NCI-H1092 treated with DMSO at 0.1 percent for 48 hours (cell line): ENCODE measurements at regions not wholly inside any gene's neighbourhood (a gene's known extent, or its start where the extent isn't known, plus 50 kb on each side); places are given as distances from the start of the nearest gene placed in this dataset.

Source experiments
- DNase-seq: peaks from one replicate; lab custom pipeline; 2025; lab: John Stamatoyannopoulos, UW

DNA sequence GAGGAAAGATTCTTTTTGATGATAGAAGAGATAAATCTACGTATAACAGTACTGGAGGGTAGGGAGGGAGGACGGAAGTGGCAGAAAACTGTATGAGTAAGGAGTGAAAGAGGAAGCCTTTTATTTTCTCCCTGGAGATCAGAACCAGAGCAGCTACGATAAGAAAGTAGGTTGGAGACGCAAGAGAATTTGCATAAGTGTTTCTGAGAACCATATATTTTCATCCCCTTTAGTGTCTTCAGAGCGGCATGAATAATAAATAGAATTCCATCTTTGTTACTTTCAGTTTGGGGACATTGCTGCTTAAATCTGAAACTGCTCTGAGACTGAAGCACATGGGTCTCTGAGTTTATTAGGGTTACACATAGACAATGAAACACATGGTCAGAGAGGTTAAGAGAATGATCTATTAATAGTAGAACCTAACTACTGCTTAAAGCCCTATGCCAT lies 230.2 kb upstream of the TNP1 start:
- no peak for DNase-seq

GRCh38 chr2:217086718-217087117 lies 226.9 kb upstream of the TNP1 start:
- no peak for DNase-seq

GRCh38 chr2:217086038-217086522 lies 226.2 kb upstream of the TNP1 start:
- no peak for DNase-seq

DNA sequence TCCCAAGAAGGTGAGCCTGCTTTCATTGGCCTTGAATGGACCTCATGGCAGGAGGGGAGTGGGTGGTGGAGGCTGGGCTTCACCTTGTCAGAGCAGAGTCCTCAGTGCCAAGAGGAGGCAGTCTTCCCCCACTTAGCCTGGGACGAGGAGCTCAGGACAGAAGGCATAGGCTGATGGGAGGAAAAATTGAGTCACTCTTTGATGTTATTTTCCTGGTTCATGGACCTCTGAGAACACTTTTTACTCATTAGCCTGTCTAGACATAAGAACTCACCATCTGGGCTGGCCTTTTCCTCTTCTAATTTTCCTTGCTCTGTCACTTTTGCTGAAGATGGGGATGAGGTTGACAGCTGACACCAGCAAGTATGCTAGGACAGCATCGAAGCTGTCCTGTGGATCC lies 225.7 kb upstream of the TNP1 start:
- no peak for DNase-seq

- DNase-seq, result no peak
Observed at GRCh38 chr2:217081799-217082198, 221.9 kb upstream of the TNP1 start.

GRCh38 chr2:217079165-217079564 lies 219.3 kb upstream of the TNP1 start:
- DNase-seq, result no peak

DNA sequence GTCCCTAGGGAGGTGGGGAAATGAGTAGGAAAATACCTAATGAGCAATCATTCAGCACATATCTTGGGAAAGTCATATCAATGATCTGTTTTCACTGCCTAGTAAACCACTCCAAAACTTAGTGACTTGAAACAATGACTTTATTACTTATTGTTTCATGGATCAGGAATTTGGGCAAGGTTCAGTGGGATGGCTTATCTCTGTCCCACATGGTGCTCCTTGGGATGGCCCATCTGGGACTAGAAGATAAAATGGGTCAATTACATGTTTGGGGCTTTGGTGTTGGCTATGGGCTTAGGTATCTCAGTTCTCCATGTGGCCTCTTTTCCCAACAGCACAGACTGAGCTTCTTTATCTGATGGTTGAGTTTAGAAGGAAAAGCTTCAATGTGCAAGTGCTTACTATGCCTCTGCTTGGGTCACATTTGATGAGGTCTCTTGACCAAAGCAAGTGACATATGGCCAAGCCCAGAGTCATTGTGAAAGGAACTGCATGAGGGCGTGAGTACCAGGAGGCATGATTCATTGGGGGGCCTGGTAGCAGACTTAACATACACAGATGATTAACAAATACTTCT lies 218.1 kb upstream of the TNP1 start:
- DNase-seq, result no peak

GRCh38 chr2:217076657-217077232 lies 216.9 kb upstream of the TNP1 start:
- DNase-seq, result no peak

GRCh38 chr2:217076058-217076435 lies 216.2 kb upstream of the TNP1 start:
- no peak for DNase-seq

DNA sequence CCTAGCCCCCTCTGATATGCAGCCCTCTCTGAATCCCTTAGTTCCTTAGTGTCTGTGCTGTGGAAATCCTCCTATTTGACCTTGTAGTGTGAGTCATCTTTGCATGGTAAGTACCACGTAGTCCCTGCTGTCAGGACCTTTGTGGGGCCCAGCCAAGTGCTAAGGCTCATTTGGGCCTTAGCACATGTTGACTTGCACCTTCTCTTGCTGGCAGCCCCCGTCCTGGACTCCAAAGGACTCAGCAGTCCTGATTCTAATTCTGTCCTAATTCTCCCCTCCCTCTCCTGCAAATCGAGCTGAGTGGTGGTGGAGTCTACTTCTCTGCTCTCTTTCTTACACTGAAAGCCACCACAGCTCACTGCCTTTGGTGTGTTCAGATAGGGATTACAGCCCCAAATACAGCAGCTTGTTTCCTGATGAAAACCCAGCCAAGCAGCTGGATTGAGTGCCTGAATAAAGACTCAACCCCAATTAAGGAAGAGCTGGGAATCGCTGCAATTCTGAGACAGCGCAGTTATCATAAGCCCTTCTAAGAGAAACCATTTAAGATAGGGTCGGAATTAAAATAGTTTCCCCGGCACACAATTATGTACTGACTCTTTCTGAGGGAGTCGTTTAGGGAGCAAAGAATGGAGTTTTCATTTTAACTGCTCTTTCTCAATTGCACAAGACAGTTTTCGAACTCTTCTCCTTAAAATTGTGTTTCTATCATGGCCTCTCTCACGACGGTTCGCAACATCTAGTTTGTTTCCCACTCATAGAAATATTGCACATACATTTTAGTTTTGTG lies 215.6 kb upstream of the TNP1 start:
- no peak for DNase-seq

- no peak for DNase-seq
Observed at GRCh38 chr2:217074576-217075255, 214.9 kb upstream of the TNP1 start.

GRCh38 chr2:217071416-217071815 lies 211.6 kb upstream of the TNP1 start:
- DNase-seq, result no peak

- DNase-seq, result no peak
Observed at GRCh38 chr2:217070611-217071010, 210.7 kb upstream of the TNP1 start.

DNA sequence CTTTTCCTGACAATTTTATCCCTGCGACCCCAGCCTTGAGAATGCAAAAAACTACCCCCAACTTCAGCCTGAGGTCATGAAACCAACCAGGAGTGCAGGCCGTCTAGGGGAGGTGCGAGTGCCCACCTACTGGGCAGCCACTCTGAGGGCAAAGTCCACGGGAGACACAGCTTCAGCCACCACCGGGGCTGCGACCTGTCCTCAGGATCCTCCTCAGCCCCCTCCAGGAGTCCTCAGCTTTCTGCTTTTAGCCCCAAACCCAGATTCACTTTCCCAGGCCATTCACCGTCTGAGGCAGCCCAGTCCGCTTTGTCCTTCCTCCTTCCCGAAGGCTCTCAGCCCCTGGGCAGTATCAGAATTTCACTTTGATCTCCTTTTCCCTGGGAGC lies 210.2 kb upstream of the TNP1 start:
- no peak for DNase-seq

- no peak for DNase-seq
Observed at GRCh38 chr2:217069263-217070042, 209.6 kb upstream of the TNP1 start.

DNA sequence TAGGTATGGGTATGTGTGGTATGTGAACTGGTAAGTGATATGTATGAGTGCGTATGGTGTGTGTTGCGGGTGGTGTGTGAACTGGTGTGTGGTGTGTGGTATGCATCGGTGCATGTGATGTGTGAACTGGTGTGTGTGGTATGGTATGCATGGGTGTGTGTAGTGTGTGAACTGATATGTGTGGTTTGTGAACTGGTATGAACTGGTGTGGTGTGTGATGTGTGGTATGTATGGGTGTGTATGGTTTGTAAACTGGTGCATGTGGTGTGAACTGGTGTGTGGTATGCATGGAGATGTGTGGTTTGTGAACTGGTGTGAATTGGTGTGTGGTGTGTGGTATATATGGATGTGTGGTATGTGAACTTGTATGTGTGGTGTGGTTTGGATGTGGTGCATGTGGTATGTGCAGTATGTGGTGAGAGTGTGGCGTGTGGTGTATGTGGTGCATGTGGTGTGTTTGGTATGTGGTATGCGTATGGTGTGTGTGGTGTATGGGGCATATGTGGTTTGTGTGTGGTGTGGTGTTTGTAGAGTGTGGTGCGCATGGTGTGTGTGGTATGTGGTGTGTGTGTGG lies 208.9 kb upstream of the TNP1 start:
- no peak for DNase-seq

DNA sequence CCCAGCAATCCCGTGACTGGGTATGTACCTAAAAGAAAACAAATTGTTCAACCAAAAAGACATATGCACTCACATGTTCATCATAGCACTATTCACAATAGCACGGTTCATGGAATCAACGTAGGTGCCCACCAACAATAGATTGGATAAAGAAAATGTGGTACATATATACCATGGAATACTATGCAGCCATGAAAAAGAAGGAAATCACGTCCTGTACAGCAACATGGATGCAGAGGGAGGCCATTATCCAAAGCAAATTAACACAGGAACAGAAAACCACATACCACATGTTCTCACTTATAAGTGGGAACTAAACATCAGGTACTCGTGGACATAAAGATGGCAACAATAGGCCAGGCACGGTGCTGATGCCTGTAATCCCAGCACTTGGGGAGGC lies 207.9 kb upstream of the TNP1 start:
- no peak for DNase-seq

DNA sequence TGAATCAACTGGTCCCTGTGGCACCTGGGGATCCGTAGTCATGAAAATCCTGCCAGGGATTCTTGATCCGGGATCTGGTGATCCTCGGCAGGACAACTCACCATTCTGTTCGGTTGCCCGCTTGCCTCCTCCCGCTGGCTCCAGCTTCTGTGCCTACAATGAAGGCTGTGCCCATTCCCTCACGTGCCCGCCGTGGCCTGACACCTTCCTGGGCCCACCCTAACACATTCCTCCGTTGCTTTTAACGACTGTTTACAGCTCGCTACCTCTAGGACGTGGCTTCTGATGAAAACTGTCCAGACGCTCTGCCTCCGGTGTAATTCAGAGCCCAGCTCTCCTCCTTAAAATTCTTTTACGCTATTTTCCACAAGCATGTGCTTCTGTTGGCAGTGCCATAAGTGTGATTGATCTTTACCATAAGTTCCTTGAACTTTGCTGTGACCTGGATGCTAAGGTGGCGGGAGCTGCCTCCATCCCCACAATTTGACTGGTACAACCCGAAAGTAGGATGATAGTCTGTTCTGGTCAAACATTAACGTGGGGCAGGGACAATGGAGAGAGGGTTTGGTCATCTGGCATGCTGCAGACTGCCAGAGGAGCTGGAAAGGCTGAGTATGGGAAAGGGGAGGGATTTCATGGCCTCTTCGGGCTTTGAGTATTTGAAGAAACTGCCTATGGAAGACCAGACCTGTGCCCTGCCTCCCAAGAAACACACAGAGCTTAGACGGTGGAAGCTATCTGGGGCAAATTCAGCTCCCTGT lies 206.8 kb upstream of the TNP1 start:
- no peak for DNase-seq

GRCh38 chr2:217065695-217066405 lies 206.0 kb upstream of the TNP1 start:
- DNase-seq, result no peak

DNA sequence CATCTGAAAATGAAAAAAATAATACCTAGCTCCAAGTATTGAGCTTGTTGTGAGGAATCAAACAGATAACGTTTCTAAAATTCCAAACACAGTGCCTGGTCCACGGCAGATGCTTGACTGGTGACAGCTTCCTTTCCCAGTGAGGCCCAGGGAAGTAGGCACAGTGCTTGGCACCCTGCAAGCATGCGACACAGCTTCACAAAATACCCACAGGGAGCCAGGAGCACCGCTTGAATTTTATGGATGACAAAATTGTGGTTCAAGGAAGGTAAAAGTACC lies 205.1 kb upstream of the TNP1 start:
- DNase-seq, result no peak
